NCI-H2107 (cell line): ENCODE measurements at regions not wholly inside any gene's neighbourhood (a gene's known extent, or its start where the extent isn't known, plus 50 kb on each side); places are given as distances from the start of the nearest gene placed in this dataset.

Experiments used
- DNase-seq: peaks from one replicate; lab custom pipeline; 2025; lab: John Stamatoyannopoulos, UW

DNA sequence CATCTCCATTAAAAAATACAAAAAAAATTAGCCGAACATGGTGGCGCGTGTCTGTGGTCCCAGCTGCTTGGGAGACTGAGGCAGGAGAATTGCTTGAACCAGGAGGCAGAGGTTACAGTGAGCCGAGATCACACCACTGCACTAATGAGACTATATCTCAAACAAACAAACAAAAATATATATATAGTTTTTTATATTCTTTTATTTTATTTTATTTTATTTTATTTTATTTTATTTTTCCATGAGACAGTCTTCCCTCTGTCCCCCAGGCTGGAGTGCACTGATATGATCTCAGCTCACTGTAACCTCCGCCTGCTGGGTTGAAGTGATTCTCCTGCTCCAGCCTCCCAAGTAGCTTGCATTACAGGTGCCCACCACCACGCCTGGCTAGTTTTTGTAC lies 79.5 kb downstream of the IRF2BPL start:
- no peak for DNase-seq

DNA sequence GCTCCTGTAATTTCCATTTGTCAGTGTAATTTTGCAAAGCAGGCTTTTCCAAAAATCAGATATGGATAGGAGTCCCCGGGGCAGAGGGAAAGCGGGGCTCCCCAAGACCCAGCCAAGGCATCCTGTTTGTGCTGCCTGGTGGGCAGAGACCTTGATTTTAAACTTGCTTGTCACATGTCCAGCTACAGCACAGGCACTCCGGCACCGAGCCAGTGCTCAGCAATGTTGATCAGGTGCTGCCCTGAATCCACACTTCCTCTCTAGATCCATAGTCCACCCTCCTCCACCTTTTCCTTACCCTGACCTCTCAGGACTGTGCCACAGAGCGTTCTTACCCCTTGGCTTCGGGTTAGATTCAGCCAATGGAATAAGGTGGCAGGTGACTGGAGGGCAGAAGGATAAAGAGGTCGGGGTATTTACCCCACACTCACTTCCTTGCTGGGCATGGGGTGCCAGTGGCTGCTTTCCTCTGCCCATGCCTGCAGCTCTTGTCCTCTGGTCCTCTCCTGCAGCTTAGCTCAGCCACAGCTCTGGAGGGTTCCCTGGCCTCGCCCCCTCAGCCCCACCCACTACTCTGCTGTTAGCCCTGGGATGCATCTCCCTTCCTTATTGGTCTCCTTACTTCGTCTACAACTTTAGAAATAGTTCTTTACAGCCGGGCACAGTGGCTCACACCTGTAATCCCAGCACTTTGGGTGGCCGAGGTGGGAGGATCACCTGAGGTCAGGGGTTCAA lies 80.1 kb downstream of the IRF2BPL start:
- DNase-seq: no peak

DNA sequence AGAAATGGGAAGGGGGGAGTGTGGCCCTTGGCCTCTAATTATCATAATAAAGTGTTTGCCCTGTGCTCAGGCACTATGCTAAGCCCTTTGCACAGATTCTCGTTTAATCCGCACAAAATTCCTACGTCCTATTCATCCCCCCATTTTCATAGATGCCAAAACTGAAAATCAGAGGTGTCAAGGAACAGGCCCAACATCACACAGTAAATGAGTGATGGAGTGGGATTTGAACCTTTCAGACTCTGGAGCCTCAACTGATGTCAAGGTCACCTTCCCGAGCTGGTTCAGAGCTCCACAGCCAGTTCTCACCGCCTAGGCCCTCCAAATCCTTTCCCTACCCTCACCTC lies 80.7 kb downstream of the IRF2BPL start:
- DNase-seq: no peak

DNA sequence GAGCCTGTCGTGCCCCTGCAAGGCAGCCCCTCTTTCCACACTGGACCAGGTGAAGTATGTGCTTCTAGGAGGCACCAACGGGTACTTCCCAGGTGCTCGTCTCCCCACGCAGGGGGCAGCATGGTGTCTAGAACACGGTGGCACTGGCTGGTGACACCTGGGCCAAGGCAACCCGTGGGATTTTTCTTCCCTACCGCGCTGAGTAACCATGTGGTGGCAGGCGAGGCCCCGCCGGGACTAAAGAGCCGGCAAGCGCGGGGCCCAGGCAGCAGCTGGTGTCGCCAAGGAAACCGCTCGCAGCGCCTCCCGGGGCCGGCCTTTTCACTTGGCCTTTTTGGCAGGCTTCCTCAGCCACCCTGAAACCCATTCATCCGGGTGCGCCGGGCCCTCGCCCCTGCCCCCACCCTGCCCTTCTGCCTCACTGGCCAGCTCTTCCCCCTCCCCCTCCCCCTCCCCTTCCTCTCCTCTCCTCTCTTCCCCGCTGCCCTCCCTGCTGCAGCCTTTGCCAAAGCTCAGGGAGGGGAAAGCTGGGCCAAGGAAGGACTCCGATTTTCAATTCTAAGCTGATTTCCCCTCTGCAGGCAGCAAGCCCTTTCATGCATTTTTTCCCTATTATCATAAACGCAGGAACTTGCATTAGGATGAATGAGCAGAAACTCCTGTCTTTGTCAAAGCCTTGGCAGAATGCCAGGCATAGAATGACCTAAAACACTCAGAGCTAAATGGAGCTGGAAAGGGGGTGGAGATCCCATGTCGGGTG lies 81.2 kb downstream of the IRF2BPL start:
- DNase-seq: peak; percentile 98

DNA sequence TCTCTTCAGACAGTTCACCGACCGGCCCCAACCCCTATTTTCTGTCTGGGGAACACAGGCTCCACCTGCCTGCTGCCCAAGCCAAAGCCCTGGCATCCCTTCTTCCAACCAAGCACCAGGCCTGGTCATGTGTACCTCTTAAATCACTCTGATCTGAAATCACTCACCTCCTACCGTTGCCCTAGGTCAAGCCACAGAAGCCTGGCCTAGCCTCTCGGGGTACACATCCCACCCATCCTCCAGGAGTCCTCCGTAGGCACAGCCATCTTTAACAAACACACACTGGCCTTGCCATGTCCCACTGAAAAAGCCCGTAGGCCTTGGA lies 81.8 kb downstream of the IRF2BPL start:
- DNase-seq: no peak

DNA sequence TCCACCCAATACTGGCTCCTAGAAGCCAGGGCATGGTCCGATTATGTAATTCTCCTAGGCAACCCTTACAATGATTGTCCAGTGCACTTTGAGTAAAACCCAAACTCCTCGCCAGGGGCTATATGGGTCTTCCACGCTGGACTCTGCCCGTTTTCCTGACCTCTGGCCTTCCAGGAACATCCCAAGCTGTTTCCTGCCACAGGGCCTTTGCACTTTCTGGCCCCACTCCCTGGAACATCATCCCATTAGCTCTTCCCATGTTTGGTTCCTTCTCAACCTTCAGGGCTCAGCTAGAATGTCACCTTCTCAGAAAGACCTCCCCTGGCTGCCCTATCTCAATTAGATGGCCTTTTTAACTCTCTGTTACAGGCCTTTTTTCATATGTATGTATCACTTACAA lies 85.4 kb downstream of the IRF2BPL start:
- no peak for DNase-seq

DNA sequence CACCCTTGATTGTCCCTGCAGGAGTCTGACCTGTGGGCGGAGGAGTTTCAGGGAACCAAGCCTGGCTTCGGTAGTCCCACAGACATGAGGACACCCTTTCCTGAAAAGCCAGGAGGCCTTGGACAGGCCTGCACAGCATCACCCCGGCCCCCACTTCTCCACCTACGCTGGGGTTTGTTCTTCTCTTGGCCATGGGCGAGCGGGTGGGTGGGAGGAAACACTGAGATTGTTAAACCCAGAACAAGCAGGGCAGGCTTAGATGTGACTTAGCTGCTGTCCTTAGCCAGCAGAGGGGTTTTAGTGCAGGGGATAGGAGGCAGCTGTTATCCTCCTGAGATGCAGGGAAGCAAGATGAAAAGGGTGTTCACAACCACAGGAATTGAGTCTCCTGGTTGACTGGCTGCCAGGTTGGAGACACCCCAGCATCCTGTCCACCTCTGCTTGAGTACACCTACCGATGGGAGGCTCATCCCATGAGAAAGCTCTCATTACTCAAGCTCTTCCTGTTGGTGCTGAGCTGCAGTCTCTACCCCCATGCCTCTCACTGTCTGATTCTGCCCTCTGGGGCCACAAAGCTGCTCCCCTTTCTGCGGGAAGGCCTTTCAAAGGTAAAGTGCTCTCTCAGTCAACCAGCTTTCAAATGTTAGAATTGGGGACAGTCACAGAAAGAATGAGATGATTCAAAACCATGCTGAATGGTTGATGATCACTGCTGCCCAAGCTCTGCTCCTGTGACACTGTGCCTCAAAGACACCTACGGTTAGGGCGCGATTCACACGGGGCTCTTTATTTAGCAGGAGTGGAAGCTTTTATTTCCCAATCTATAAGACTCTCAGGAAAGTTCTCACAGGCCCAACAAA lies 86.3 kb downstream of the IRF2BPL start:
- DNase-seq: no peak

DNA sequence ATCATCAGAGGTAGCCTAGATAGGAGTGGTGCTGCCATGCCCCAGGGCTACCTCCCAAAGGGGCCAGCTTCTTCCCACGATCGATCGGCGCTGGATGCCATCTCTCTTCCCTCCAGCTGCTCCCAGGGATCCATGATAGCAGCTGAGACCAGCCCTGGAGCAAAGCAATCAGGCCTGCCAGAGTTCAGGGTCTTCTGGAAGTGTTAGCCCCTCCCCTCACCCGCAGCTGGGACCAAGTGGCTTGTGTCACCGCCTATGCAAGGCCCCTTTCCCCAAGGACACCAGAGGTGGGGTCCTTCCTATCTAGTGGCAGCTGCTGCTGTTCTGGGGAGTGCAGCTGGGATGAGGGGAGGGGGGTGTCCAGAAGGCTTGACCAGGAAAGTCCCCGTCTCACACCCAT lies 87.0 kb downstream of the IRF2BPL start:
- no peak for DNase-seq

DNA sequence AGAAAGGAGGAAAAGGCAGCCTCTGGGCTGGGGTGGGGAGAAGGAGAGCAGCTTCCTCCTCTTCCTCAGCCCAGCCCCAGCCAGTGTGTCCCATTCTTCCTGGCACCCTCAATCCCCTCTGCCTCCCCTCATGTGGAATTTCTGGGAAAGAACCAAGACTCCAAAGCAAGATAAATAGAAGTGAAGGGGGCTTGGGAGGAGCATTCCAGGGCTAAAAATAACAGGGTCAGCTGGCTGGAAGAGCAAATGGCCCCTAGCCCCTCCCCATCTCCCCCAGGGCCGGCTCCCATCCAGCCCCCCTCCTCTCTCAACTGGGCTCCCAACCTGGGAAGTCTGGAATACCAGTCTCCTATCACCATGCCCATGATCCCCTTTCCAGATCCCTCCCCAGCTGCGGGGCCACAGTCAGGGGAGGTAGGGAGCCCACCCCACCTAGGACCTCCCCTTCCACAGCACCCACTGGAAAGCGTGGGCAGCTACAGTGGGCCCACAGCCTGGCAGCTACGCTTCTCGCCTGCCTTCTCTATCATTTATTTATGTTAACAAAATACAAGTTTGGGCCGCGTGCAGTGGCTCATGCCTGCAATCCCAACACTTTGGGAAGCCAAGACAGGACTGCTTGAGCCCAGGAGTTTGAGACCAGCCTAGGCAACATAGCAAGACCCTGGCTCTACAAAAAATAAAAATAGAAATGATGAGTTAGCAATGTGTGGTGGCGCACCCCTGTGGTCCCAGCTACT lies 88.3 kb downstream of the IRF2BPL start:
- DNase-seq: no peak

DNA sequence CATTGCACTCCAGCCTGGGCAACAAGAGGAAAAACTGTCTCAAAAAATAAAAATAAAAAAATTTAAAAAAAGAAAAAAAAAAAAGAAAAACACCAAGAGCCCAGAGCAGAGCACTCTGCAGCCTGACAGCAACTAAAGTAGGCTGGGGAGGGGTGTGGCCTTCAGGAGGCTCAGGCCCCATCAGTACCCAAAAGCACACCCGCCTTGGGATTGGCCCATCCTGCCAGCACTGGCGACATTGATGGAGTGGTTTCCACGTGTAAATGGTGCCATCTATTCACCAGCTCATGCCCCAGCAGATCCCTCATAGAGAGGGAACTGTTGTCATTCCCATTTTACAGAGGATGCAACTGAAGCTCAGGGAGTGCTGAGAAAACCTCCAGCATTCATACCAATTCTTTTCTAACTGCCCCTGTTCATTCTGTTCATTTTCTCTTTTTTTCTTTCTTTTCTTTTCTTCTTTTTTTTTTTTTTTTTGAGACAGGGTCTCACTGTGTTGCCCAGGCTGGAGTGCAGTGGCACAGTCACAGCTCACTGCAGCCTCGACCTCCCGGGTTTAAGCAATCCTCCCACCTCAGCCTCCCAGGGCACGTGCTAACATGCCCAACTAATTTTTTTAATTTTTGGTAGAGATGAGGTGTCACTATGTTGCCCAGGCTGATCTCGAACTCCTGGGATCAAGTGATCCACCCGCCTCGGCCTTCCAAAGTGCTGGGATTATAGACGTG lies 89.3 kb downstream of the IRF2BPL start:
- DNase-seq: no peak

DNA sequence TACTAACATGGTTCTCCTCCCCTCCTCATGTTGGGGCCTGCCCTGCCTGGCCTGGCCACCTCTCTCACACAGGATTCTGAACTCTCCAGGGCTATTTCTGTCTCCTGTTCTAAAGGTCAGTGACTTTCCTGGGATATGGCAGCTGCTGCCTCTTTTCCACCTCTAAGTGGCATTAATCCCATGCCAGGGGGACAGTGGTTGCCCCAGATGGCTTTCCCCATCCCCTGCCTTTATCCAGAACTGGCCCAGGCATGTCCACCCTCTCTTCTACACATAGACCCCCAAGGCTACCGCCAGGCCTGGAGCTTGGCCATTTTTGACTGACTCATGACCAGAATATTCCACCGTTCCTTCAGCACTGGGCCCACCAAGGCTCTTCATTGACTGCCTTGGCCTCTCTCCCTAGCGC lies 90.4 kb downstream of the IRF2BPL start:
- no peak for DNase-seq

DNA sequence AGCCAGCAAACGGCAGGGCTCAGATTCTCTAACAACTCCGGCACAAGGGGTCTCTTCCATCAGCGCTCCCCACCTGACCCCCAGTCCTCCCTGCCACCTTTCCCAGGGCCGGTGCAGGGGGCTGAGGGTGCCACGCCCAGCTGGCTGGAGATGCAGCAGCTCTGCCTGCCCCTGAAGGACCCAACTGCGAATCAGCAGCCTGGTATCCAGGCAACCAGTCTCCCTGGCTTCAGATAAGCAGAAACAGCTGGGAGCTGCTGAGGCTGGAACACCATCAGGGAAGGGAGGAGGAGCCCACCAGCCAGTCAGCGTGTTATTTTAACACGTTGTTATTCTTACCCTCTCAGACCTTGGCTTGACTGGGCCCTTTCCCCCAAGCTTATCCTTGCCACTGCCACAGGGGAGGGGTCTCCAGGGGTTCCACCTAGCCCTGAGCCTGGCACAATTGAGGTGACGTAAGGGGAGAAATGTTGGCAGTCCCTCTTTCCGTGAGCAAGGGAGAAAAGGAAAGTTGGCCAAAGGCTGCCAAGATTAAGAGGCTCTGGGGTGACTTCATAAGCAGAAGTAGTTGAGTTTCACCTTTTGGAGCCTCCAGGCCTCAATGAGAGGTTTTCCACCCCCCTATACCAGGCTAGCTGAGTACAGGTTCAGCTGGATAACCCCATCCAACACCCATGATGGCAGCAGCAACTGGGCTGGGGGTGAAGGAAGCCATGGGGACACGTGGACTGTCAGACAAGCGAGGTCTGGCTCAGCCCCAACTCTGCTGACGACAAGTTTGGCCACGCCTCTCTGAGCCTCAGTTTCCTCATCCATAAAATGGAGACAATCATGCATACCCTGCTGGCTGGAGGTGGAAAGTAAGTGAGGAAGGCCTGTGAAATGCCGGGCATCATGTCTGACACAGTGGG lies 91.1 kb downstream of the IRF2BPL start:
- peak; percentile 44 for DNase-seq

DNA sequence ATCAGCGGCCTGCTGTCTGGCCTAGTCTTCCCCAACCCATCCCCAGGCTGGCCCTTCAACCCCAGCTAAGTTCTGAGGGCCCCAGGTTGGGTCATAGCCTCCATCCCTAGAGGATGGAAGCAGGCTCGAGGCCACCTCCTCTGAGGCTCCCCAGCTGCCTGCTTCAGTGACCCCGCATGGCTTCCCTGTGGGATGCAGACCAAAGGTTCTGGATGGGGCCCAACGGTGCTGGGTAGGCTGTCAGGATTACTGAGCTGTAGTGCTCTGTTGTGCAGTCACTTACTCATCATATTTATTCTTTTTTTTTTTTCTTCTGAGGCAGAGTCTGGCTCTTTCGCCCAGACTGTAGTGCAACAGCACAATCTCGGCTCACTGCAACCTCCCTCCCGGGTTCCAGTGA lies 92.0 kb downstream of the IRF2BPL start:
- DNase-seq: no peak

DNA sequence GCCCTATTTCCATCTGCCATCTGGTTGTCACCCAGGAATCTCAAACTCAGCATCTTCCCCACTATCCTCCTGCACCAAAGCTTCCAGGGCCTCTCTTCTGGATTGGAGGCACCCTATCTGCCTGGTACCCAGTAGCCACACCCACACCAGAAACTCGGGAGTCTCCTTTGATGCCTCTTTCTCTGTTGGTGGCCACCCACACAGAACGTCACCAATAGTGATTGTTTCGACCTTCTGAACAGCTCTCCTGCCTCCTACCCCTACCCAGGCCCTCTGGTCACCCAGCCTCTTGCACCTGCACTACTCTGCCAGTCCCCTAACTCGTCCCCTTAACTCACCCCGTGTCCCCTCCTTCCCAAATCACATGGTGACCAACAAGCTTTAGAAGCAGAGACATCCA lies 95.0 kb downstream of the IRF2BPL start:
- DNase-seq: no peak

DNA sequence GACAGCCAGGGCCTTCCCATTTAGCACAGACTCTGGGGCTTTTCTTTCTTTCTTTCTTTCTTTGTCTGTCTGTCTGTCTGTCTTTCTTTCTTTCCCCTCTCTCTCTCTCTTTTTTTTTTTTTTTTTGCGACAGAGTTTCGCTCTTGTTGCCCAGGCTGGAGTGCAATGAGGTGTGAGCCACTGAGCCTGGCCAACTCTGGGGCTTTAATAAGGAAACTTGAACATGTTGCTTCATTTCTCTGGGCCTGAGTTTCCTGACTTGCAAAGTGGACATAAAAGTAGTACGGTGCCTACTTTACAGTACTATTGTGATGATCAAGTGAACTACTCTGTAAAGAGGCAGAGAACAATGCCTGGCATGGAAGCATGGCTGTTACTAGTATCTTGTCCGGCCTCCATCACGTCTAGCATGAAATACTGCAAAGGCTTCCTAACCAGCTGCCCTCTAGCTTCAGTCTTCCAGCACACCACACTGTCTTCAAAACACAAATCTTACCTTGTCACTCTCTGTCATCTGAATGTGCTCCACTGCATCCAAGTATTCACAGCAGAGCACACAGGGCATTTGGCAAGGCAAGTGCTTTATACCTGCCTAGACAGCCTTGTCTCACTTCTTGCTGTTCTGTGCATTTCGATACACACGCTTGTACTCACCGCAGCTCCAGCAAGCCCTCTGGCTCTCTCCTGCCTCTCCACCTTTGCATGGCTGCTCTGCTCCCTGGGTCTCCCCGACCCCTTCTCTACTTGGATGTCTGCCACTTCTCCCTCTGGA lies 96.7 kb downstream of the IRF2BPL start:
- no peak for DNase-seq

DNA sequence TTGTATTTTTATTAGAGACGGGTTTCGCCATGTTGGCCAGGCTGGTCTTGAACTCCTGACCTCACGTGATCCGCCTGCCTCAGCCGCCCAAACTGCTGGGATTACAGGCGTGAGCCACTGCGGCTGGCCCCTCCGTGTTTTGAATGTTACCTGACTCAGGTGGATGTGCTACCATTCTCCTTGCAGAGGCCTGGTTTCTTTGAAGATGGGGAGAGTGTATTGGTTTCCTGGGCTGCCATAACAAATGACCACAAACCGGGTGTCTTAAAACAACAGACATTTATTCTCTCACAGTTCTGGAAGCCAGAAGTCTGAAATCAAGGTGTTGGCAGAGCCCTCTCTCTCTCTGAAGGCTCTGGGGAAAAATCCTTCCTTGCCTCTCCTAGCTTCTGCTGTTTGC lies 98.0 kb downstream of the IRF2BPL start:
- DNase-seq: no peak

DNA sequence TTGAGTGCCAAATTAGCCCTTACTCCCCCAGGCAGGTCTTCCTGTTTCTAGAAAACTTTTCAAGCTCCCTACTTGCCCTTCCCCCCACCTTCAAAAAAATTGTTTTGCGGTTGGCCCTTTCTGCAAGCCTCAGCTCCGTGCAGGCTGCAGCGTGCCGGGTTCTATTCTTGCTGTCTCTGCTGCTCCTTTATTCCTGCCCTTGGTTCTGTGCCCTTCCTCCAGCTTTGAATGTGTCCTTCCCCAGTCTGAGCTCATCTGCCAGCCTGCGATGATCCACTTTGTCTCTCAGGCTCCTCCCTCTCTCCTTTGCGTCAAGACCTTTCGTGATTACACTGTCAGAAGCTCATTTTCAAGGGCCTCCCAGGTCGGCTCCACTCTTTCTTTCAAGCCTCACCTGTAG lies 98.6 kb downstream of the IRF2BPL start:
- DNase-seq: peak; percentile 40

DNA sequence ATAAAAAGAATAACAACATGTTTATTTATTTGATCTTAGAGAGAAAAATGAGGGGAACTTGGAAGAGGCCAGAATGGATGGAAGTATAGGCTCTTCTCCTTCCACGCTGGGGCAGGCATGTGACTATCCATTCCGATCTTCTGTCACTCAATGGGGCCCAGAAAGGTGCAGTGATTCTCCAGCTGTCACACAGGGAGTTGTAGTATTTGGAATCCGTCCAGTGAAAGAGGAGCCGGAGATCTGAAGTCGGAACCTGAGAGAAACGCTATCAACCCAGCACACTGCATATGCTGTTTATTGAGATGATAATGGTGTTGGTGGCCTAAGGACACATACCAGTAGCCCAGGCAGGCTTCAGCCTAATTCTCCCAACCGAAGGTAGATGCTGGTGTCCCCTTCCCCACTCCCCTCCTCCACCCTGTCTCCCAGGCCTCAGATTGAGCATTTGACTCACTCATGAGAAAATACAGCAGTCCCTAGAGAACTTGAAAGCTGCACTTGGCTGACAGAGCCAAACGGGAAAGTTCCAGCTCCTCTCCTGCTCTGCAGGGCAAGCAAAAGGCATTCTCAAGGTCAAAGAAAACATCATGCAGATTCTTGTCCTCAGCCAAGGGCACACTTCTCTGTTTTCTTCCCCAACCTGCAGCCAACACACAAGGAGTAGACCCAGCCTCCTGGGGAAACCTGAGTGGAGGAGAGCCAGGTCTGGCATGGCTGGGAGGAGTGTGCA lies 100.4 kb downstream of the IRF2BPL start:
- DNase-seq: no peak
